K562 (cell line): ENCODE measurements at regions not wholly inside any gene's neighbourhood (a gene's known extent, or its start where the extent isn't known, plus 50 kb on each side); places are given as distances from the start of the nearest gene placed in this dataset.

Experiments used
- ATAC-seq: fragments of 200-7000 bp; cut with Tn5 transposase; 3 replicates; pipeline ENCODE4 v1.9.1; 2020; ENCODE audit warnings: moderate library complexity
- BruUV-seq: library from RNA; stranded (reverse); fragments of 400-500 nt; replicated peaks from 2 replicates; lab custom pipeline; 2021; lab: Mats Ljungman, UMichigan
- CTCF ChIA-PET: fragments of 300-600 bp; formaldehyde crosslinking; extraction: SDS; loops from one replicate; lab custom pipeline; 2021; ENCODE audit warnings: low intra/inter-chr PET ratio; lab: Yijun Ruan, JAX
- POLR2A ChIA-PET: fragments of 300-600, 350-650 bp; sonication (Branson Sonifier 250); formaldehyde crosslinking; extraction: SDS; loops from one replicate; lab custom pipeline; 2021; ENCODE audit warnings: antibody characterized with exemption, inconsistent platforms; lab: Yijun Ruan, JAX
- DNase-seq, 4 experiments: peaks; one replicate each; pipeline versions ENCODE4 v3.0.0 to v3.0.0-alpha.2; 2011 to 2018; ENCODE audit warnings: low spot score in 3 of 4, mixed read lengths in 3 of 4; ENCODE audit errors: extremely low read depth in 1 of 4
- FAIRE-seq: peaks from 2 replicates; lab custom pipeline; 2011; peaks lifted over from hg19 to GRCh38; lab: Jason Lieb, UNC
- H2AFZ ChIP-seq: 2 replicates; pipeline ENCODE4 v1.6.0; 2011; ENCODE audit warnings: low read depth, low read length, control low read depth, inconsistent platforms
- H3K27ac ChIP-seq: fragments of 200-600 bp; 3 replicates; pipeline ENCODE4 v1.8.0; 2011; ENCODE audit warnings: low read depth, mild to moderate bottlenecking, control low read depth, inconsistent platforms, low read length, moderate library complexity, mixed read lengths; ENCODE audit errors: extremely low read depth
- H3K27me3 ChIP-seq, 2 experiments: fragments of 300-600 bp in 1 of 2; 2 replicates in 1 of 2; 3 replicates in 1 of 2; pipeline versions ENCODE4 v1.6.0 to v1.8.0; 2011; ENCODE audit warnings: inconsistent platforms in 2 of 2, low read length in 2 of 2, mild to moderate bottlenecking in 1 of 2, mixed read lengths in 1 of 2, moderate library complexity in 1 of 2; ENCODE audit not compliant: control insufficient read depth in 2 of 2, insufficient read depth in 2 of 2
- H3K36me3 ChIP-seq: fragments of 300-600 bp; 3 replicates; pipeline ENCODE4 v1.8.0; 2011; ENCODE audit warnings: mild to moderate bottlenecking, low read length, inconsistent platforms; ENCODE audit not compliant: control insufficient read depth, insufficient read depth
- H3K4me1 ChIP-seq, 2 experiments: fragments of 200-600 bp in 1 of 2; replicated peaks in 1 of 2; 2 replicates in 1 of 2; 3 replicates in 1 of 2; pipeline versions ENCODE4 v1.5.1 to v1.8.0; 2011; ENCODE audit warnings: inconsistent platforms in 2 of 2, low read length in 2 of 2, mild to moderate bottlenecking in 1 of 2, mixed read lengths in 1 of 2, moderate library complexity in 1 of 2; ENCODE audit not compliant: control insufficient read depth in 2 of 2, insufficient read depth in 2 of 2
- H3K4me2 ChIP-seq: 2 replicates; pipeline ENCODE4 v1.6.1; 2011; ENCODE audit warnings: low read length, control low read depth, inconsistent platforms, mixed read lengths; ENCODE audit not compliant: insufficient read depth
- H3K4me3 ChIP-seq: fragments of 200-600 bp; sonication (generic), shearing (Covaris generic); 2 replicates; pipeline ENCODE4 v1.5.1; 2016; ENCODE audit warnings: control low read depth, inconsistent platforms
- H3K79me2 ChIP-seq: fragments of 200-600 bp; 3 replicates; pipeline ENCODE4 v1.8.0; 2011; ENCODE audit warnings: low read length, inconsistent platforms; ENCODE audit not compliant: control insufficient read depth, insufficient read depth
- H3K9ac ChIP-seq, 2 experiments: 2 replicates each; pipeline versions ENCODE4 v1.6.0 to v1.6.1; 2011; ENCODE audit warnings: low read depth in 2 of 2, low read length in 2 of 2, control low read depth in 1 of 2, inconsistent platforms in 1 of 2, mild to moderate bottlenecking in 1 of 2, mixed read lengths in 1 of 2; ENCODE audit not compliant: insufficient read depth in 1 of 2
- H3K9me1 ChIP-seq: one replicate; pipeline ENCODE4 v1.6.0; 2011; ENCODE audit warnings: inconsistent platforms, mild to moderate bottlenecking, low read length, moderate library complexity; ENCODE audit not compliant: control insufficient read depth, insufficient read depth
- H3K9me3 ChIP-seq: replicated peaks from 2 replicates; pipeline ENCODE4 v1.5.1; 2011; ENCODE audit warnings: low read depth, low read length, inconsistent platforms; ENCODE audit not compliant: control insufficient read depth, insufficient read depth
- H4K20me1 ChIP-seq: replicated peaks from 2 replicates; pipeline ENCODE4 v1.6.1; 2011; ENCODE audit warnings: low read length, inconsistent platforms, mixed read lengths; ENCODE audit not compliant: control insufficient read depth, insufficient read depth
- C11orf30 ChIP-seq: fragments of 450-650 bp; IDR thresholded peaks from 2 replicates; pipeline ENCODE4 v1.6.1; 2016; ENCODE audit warnings: low read depth, mild to moderate bottlenecking
- HMG20A ChIP-seq: fragments of 450-650 bp; formaldehyde crosslinking; conservative IDR thresholded peaks from 2 replicates; pipeline ENCODE4 v1.4.0; 2020; ENCODE audit warnings: mild to moderate bottlenecking, mixed read lengths
- MAFG ChIP-seq: fragments of 450-650 bp; conservative IDR thresholded peaks from 2 replicates; pipeline ENCODE4 v1.6.1; 2016; ENCODE audit warnings: missing genetic modification characterization, missing compliant biosample characterization
- NFE2 ChIP-seq: IDR thresholded peaks from 2 replicates; pipeline ENCODE4 v1.6.1; 2014; ENCODE audit warnings: antibody characterized with exemption, low read depth
- ZNF140 ChIP-seq: fragments of 250-450 bp; sonication (Bioruptor Pico); IDR thresholded peaks from 2 replicates; pipeline ENCODE4 v1.8.0; 2021; ENCODE audit warnings: moderate library complexity, mild to moderate bottlenecking, inconsistent platforms
- WGBS: fragments of 100-300 bp; shearing (Covaris generic); methylation state at CpG from one replicate; pipeline ENCODE4 v1.1.6; 2016; ENCODE audit warnings: low coverage, mixed read lengths; ENCODE audit not compliant: insufficient coverage; ENCODE audit errors: missing lambda C conversion rate; 5-methylcytosine and 5-hydroxymethylcytosine counted together
- in situ Hi-C: fragments of 300-500 bp; cut with MboI; formaldehyde crosslinking; loops from 4 replicates; pipeline ENCODE4 v1.15.0; 2018; ENCODE audit warnings: inconsistent platforms, mixed read lengths
- intact Hi-C: fragments of 100-400 bp; cut with micrococcal nuclease; formaldehyde crosslinking; loops from 2 replicates; pipeline ENCODE4 v1.14.2; 2022
- TF ChIP-seq, protein P1 (sequence below): fragments of 450-650 bp; IDR thresholded peaks from 2 replicates; pipeline ENCODE4 v1.6.1; 2018; ENCODE audit not compliant: partially characterized antibody
- TF ChIP-seq, protein P2 (sequence below): sonication (generic); formaldehyde crosslinking; IDR thresholded peaks from 2 replicates; pipeline ENCODE4 v1.8.0; 2022; ENCODE audit warnings: mild to moderate bottlenecking, missing genetic modification reagents

DNA sequence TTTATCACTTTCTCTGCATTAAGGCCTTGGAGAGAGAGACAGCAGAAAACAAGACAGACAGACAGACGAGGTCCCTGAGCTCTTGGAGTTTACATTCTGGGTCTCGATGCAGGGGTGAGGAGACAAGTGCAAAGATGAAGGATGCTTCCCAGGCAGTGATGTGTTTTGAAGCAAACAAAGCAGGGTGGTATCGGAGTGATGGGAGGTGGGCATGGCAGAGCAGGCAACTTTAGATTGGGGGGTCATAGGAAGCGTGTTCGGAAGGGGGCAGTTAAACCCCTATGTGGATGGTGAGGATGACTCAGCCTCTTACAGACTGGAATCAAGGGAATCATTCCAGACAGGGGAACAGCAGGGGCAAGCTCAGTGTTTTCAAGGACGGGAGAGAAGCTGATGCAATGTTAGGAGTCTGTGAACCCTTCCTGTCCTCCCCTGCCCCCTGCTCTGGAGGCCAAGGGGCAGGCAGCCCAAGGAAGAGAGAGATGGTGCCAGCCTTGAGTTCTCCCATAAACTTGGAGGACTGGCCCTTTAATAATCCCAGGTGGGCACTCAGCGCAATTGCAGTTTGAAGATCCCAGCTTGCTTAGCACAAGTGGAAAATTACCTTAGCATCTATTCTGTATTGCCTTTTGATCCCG lies 180.2 kb downstream of the CHST1 start:
- Histone ChIP-seq H3K9me1 (no peaks in the 10 kb centered on the region), H3K36me3 (no peaks in the 10 kb centered on the region), H3K9me3 (no peaks in the 10 kb centered on the region), H3K79me2 (no peaks in the 10 kb centered on the region), H2AFZ (no peak overlapping the region), H3K27me3 (peaks cover 12 to 40% of the 10 kb centered on the region in 2 experiments; a peak in 3 of 5 replicates), H4K20me1 (no peaks in the 10 kb centered on the region; the same call in 1 of the 2 replicates), H3K4me1 (no peaks in the 10 kb centered on the region), H3K27ac (no peak overlapping the region), H3K4me2 (no peak overlapping the region), H3K9ac (no peak overlapping the region), H3K4me3 (no peak overlapping the region)
- in situ Hi-C loops (no loop called here), intact Hi-C loops (no loop called here)
- no peak for DNase-seq
- POLR2A ChIA-PET, result interaction anchor here (0.9 to 1.4 kb wide), 2 partner anchors 14 to 16 kb away, joined by 3 read pairs; no protein-coding TSS in a partner anchor
- CTCF ChIA-PET, result no interaction called here
- no TSS peak for BruUV-seq
- peak; percentile 46; the same call in 1 of the 3 replicates for ATAC-seq
- WGBS, result 2% methylated on average over 7 of the region's 8 CpGs
- no peak for FAIRE-seq
- TF ChIP-seq NFE2, result peak; percentile 34; the same call in 1 of the 2 replicates
- TF ChIP-seq, protein P1, sequence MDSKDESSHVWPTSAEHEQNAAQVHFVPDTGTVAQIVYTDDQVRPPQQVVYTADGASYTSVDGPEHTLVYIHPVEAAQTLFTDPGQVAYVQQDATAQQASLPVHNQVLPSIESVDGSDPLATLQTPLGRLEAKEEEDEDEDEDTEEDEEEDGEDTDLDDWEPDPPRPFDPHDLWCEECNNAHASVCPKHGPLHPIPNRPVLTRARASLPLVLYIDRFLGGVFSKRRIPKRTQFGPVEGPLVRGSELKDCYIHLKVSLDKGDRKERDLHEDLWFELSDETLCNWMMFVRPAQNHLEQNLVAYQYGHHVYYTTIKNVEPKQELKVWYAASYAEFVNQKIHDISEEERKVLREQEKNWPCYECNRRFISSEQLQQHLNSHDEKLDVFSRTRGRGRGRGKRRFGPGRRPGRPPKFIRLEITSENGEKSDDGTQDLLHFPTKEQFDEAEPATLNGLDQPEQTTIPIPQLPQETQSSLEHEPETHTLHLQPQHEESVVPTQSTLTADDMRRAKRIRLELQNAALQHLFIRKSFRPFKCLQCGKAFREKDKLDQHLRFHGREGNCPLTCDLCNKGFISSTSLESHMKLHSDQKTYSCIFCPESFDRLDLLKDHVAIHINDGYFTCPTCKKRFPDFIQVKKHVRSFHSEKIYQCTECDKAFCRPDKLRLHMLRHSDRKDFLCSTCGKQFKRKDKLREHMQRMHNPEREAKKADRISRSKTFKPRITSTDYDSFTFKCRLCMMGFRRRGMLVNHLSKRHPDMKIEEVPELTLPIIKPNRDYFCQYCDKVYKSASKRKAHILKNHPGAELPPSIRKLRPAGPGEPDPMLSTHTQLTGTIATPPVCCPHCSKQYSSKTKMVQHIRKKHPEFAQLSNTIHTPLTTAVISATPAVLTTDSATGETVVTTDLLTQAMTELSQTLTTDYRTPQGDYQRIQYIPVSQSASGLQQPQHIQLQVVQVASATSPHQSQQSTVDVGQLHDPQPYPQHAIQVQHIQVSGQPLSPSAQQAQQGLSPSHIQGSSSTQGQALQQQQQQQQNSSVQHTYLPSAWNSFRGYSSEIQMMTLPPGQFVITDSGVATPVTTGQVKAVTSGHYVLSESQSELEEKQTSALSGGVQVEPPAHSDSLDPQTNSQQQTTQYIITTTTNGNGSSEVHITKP, result peak; percentile 42
- TF ChIP-seq MAFG (tag), result 0 out of 2 replicates have a peak, but pooled peaks have one; percentile 37
- TF ChIP-seq HMG20A (CRISPR knock-in tag), result no peak
- no peak for TF ChIP-seq ZNF140 (CRISPR knock-in tag)
- TF ChIP-seq, protein P2, sequence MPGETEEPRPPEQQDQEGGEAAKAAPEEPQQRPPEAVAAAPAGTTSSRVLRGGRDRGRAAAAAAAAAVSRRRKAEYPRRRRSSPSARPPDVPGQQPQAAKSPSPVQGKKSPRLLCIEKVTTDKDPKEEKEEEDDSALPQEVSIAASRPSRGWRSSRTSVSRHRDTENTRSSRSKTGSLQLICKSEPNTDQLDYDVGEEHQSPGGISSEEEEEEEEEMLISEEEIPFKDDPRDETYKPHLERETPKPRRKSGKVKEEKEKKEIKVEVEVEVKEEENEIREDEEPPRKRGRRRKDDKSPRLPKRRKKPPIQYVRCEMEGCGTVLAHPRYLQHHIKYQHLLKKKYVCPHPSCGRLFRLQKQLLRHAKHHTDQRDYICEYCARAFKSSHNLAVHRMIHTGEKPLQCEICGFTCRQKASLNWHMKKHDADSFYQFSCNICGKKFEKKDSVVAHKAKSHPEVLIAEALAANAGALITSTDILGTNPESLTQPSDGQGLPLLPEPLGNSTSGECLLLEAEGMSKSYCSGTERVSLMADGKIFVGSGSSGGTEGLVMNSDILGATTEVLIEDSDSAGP (CRISPR knock-in tag), result peak; percentile 83
- peak; percentile 8; the same call in 1 of the 2 replicates for TF ChIP-seq C11orf30
